IMR-90 (cell line): ENCODE measurements at regions not wholly inside any gene's neighbourhood (a gene's known extent, or its start where the extent isn't known, plus 50 kb on each side); places are given as distances from the start of the nearest gene placed in this dataset.

Source experiments
- ATAC-seq: fragments of 200-7000 bp; cut with Tn5 transposase; 2 replicates; pipeline ENCODE4 v1.9.1; 2020; ENCODE audit warnings: low read depth, mild to moderate bottlenecking, moderate library complexity
- BruUV-seq: library from RNA; stranded (reverse); fragments of 400-500 nt; replicated peaks from 2 replicates; lab custom pipeline; 2021; lab: Mats Ljungman, UMichigan
- CTCF ChIA-PET: fragments of 300-600 bp; formaldehyde crosslinking; extraction: SDS; loops from one replicate; lab custom pipeline; 2021; ENCODE audit warnings: antibody characterized with exemption; lab: Yijun Ruan, JAX
- POLR2A ChIA-PET: fragments of 300-600 bp; sonication (Branson Sonifier 250); formaldehyde crosslinking; loops from one replicate; lab custom pipeline; 2022; ENCODE audit warnings: antibody characterized with exemption; ENCODE audit not compliant: unreplicated experiment; lab: Charles Lee
- DNase-seq: peaks from one replicate; pipeline ENCODE4 v3.0.0; 2013
- H2AFZ ChIP-seq: replicated peaks from 2 replicates; pipeline ENCODE3; 2013; ENCODE audit warnings: low read length, mild to moderate bottlenecking; ENCODE audit not compliant: poor library complexity
- H2AK5ac ChIP-seq: 2 replicates; pipeline ENCODE4 v1.6.1; 2013; ENCODE audit warnings: low read depth, low read length, inconsistent platforms
- H2AK9ac ChIP-seq: replicated peaks from 2 replicates; pipeline ENCODE3; 2013; ENCODE audit warnings: mild to moderate bottlenecking, low read depth, low read length, moderate library complexity; ENCODE audit not compliant: poor library complexity
- H2BK120ac ChIP-seq: 2 replicates; pipeline ENCODE4 v1.6.1; 2013; ENCODE audit warnings: low read depth, low read length, inconsistent platforms
- H2BK15ac ChIP-seq: 3 replicates; pipeline ENCODE4 v1.6.1; 2013; ENCODE audit warnings: low read depth, low read length, inconsistent platforms
- H2BK20ac ChIP-seq: 2 replicates; pipeline ENCODE4 v1.6.1; 2013; ENCODE audit warnings: low read depth, mild to moderate bottlenecking, inconsistent platforms, low read length, moderate library complexity
- H2BK5ac ChIP-seq: 2 replicates; pipeline ENCODE4 v1.6.1; 2013; ENCODE audit warnings: mild to moderate bottlenecking, low read depth, low read length, inconsistent platforms; ENCODE audit not compliant: poor library complexity, severe bottlenecking
- H3K14ac ChIP-seq: replicated peaks from 2 replicates; pipeline ENCODE4 v1.6.1; 2013; ENCODE audit warnings: low read depth, low read length, inconsistent platforms
- H3K18ac ChIP-seq: 2 replicates; pipeline ENCODE4 v1.6.1; 2013; ENCODE audit warnings: low read depth, low read length, control low read depth
- H3K23ac ChIP-seq: 2 replicates; pipeline ENCODE4 v1.6.1; 2013; ENCODE audit warnings: low read depth, low read length, inconsistent platforms
- H3K27ac ChIP-seq: 2 replicates; pipeline ENCODE4 v1.5.1; 2013; ENCODE audit warnings: mild to moderate bottlenecking, control low read depth, low read length; ENCODE audit not compliant: insufficient read depth
- H3K27me3 ChIP-seq: 2 replicates; pipeline ENCODE4 v1.6.1; 2013; ENCODE audit warnings: low read length; ENCODE audit not compliant: control insufficient read depth, insufficient read depth
- H3K36me3 ChIP-seq: 2 replicates; pipeline ENCODE4 v1.6.1; 2013; ENCODE audit warnings: low read length, mixed read lengths; ENCODE audit not compliant: control insufficient read depth, insufficient read depth
- H3K4ac ChIP-seq: 2 replicates; pipeline ENCODE4 v1.6.1; 2013; ENCODE audit warnings: low read depth, low read length, inconsistent platforms
- H3K4me1 ChIP-seq: 2 replicates; pipeline ENCODE4 v1.6.1; 2013; ENCODE audit warnings: low read length, mixed read lengths; ENCODE audit not compliant: control insufficient read depth, insufficient read depth
- H3K4me2 ChIP-seq: 2 replicates; pipeline ENCODE4 v1.6.1; 2013; ENCODE audit warnings: low read depth, mild to moderate bottlenecking, control low read depth, low read length, moderate library complexity
- H3K4me3 ChIP-seq: 2 replicates; pipeline ENCODE4 v1.5.1; 2013; ENCODE audit warnings: low read depth, mild to moderate bottlenecking, control low read depth, low read length, moderate library complexity; ENCODE audit not compliant: insufficient read depth
- H3K56ac ChIP-seq: 2 replicates; pipeline ENCODE4 v1.6.1; 2013; ENCODE audit warnings: low read length, inconsistent platforms; ENCODE audit not compliant: insufficient read depth; ENCODE audit errors: extremely low read depth
- H3K79me1 ChIP-seq, 2 experiments: 2 replicates each; pipeline ENCODE4 v1.6.1; 2013; ENCODE audit warnings: low read length in 2 of 2, inconsistent platforms in 1 of 2, low read depth in 1 of 2
- H3K9ac ChIP-seq: 2 replicates; pipeline ENCODE4 v1.6.1; 2013; ENCODE audit warnings: low read depth, low read length, control low read depth
- H3K9me1 ChIP-seq: 2 replicates; pipeline ENCODE4 v1.6.1; 2013; ENCODE audit warnings: low read length, inconsistent platforms; ENCODE audit not compliant: insufficient read depth
- H3K9me3 ChIP-seq: 2 replicates; pipeline ENCODE4 v1.6.1; 2013; ENCODE audit warnings: low read length; ENCODE audit not compliant: control insufficient read depth, insufficient read depth
- H4K20me1 ChIP-seq: 2 replicates; pipeline ENCODE4 v1.6.1; 2013; ENCODE audit warnings: low read length, inconsistent platforms; ENCODE audit not compliant: insufficient read depth
- H4K5ac ChIP-seq: 2 replicates; pipeline ENCODE4 v1.6.1; 2013; ENCODE audit warnings: mild to moderate bottlenecking, low read depth, low read length, control low read depth
- H4K8ac ChIP-seq, 2 experiments: 2 replicates each; pipeline ENCODE4 v1.6.1; 2013; ENCODE audit warnings: low read depth in 2 of 2, low read length in 2 of 2, control low read depth in 1 of 2, inconsistent platforms in 1 of 2
- H4K91ac ChIP-seq: 2 replicates; pipeline ENCODE4 v1.6.1; 2013; ENCODE audit warnings: low read depth, low read length, inconsistent platforms; ENCODE audit not compliant: insufficient read depth
- BHLHE40 ChIP-seq: fragments of 150-350 bp; IDR thresholded peaks from 2 replicates; pipeline ENCODE4 v1.6.1; 2016; ENCODE audit warnings: mild to moderate bottlenecking, low read depth, low read length
- CEBPB ChIP-seq: IDR thresholded peaks from 2 replicates; pipeline ENCODE4 v1.6.1; 2012; ENCODE audit warnings: low read depth, low read length, improper control_type of control experiment
- CHD1 ChIP-seq: IDR thresholded peaks from 2 replicates; pipeline ENCODE4 v1.6.1; 2012; ENCODE audit warnings: low read depth, low read length, improper control_type of control experiment
- FOS ChIP-seq: fragments of 150-350 bp; IDR thresholded peaks from 2 replicates; pipeline ENCODE4 v1.6.1; 2016; ENCODE audit warnings: low read depth, low read length
- MAFK ChIP-seq: IDR thresholded peaks from 2 replicates; pipeline ENCODE4 v1.6.1; 2012; ENCODE audit warnings: low read depth, low read length, improper control_type of control experiment
- MAZ ChIP-seq: IDR thresholded peaks from 2 replicates; pipeline ENCODE4 v1.6.1; 2012; ENCODE audit warnings: low read depth, mild to moderate bottlenecking, low read length, improper control_type of control experiment, moderate library complexity, borderline replicate concordance
- MXI1 ChIP-seq: IDR thresholded peaks from 2 replicates; pipeline ENCODE4 v1.6.1; 2012; ENCODE audit warnings: low read depth, mild to moderate bottlenecking, low read length, moderate library complexity, borderline replicate concordance
- NFE2L2 ChIP-seq: fragments of 150-350 bp; IDR thresholded peaks from 2 replicates; pipeline ENCODE4 v1.6.1; 2016; ENCODE audit warnings: low read depth, mild to moderate bottlenecking, low read length
- RAD21 ChIP-seq: IDR thresholded peaks from 2 replicates; pipeline ENCODE4 v1.6.1; 2012; ENCODE audit warnings: low read length, improper control_type of control experiment
- RCOR1 ChIP-seq: IDR thresholded peaks from 2 replicates; pipeline ENCODE4 v1.6.1; 2012; ENCODE audit warnings: mild to moderate bottlenecking, low read length, improper control_type of control experiment; ENCODE audit not compliant: insufficient replicate concordance
- RFX5 ChIP-seq: IDR thresholded peaks from 2 replicates; pipeline ENCODE4 v1.8.0; 2012; ENCODE audit warnings: low read depth, mild to moderate bottlenecking, low read length, moderate library complexity
- SMC3 ChIP-seq: fragments of 150-350 bp; IDR thresholded peaks from 2 replicates; pipeline ENCODE4 v1.6.1; 2016; ENCODE audit warnings: low read depth, mild to moderate bottlenecking, antibody characterized with exemption, low read length, moderate library complexity
- WGBS, 2 experiments: methylation state at CpG; one replicate each; pipeline versions ENCODE4 v1.1.5 to v1.1.7; 2013; ENCODE audit warnings: missing lambda C conversion rate in 2 of 2; ENCODE audit not compliant: insufficient read length in 1 of 2; ENCODE audit errors: extremely low coverage in 2 of 2; 5-methylcytosine and 5-hydroxymethylcytosine counted together
- dilution Hi-C: fragments of 300-500 bp; cut with HindIII; formaldehyde crosslinking; loops from one replicate; pipeline ENCODE4 v1.14.3; 2018; ENCODE audit warnings: low sequenced_read_pairs; ENCODE audit not compliant: unreplicated experiment
- in situ Hi-C: fragments of 300-500 bp; cut with MboI; formaldehyde crosslinking; loops from 3 replicates; pipeline ENCODE4 v1.14.3; 2019; ENCODE audit warnings: low sequenced_read_pairs, inconsistent platforms, mixed read lengths
- intact Hi-C: fragments of 100-400 bp; cut with micrococcal nuclease; formaldehyde crosslinking; loops from 2 replicates; pipeline ENCODE4 v1.10.0; 2022
- TF ChIP-seq, protein P1 (sequence below): fragments of 150-350 bp; IDR thresholded peaks from 2 replicates; pipeline ENCODE4 v1.6.1; 2017; ENCODE audit warnings: mild to moderate bottlenecking, antibody characterized with exemption, low read length, low read depth

DNA sequence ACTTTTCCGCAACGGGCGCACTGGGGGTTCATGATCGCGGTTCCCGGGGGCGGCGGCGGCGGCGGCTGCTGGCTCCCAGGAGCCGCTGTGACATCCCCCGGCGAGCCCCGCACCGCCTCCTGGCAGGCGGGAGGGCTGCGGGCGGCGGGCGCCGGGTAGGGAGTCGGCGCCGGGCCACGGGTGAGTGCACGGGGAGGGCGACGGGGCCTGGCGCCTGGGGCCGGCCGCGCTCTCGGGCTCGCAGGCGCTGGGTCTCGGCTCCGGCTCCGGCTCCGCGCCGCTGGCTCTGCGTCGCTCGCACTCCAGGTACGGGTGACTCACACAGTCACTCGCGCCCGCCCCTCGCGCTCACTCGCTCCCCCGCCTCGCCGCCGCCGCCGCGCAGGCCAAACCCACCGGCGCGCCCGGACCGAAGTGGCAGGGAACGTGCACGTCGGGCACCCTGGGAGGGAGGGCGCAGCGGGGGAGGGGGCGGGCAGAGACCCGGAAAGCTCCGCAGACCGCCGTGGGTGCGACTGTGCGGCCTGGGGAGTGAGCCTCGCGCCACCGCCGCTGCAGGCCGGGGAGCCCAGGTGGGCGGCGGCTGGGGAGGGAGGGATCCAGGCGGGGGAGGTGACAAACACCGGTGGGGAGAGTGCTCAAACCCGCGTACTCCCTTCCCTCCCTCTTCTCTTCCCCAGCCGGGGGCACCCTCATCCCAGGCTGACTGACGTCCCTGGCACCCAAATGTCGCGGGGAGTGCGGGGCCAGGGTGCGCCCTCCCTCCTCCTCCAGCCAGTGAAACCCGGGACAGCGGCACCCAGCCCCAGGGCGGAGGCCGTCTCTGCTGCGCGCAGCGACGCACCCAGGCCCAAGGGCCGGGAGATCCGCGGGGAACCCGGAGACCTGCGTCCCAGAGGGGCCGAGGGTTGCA, 276.9 kb upstream of the NEBL start:
- intact Hi-C loops (no loop called here), dilution Hi-C loops (no loop called here), in situ Hi-C loops (no loop called here)
- no peak overlapping the region for H3K9ac ChIP-seq
- H3K9me1 ChIP-seq: no peaks in the 10 kb centered on the region
- CTCF ChIA-PET: no interaction called here
- H2AFZ ChIP-seq: peak overlapping the region; percentile 68
- DNase-seq: no peak
- H2AK9ac ChIP-seq: peak overlapping the region; percentile 44
- H3K4me2 ChIP-seq: peak overlapping the region; percentile 85; the same call in 1 of the 2 replicates
- no peak overlapping the region for H3K23ac ChIP-seq
- no peaks in the 10 kb centered on the region for H3K4me1 ChIP-seq
- H2AK5ac ChIP-seq: no peak overlapping the region
- H4K20me1 ChIP-seq: no peaks in the 10 kb centered on the region
- ATAC-seq: peak; percentile 63
- no peaks in the 10 kb centered on the region for H3K79me1 ChIP-seq
- H2BK120ac ChIP-seq: no peak overlapping the region
- no peak overlapping the region for H3K18ac ChIP-seq
- no peaks in the 10 kb centered on the region for H3K36me3 ChIP-seq
- H2BK5ac ChIP-seq: no peak overlapping the region
- no peak overlapping the region for H3K4ac ChIP-seq
- no peak for TF ChIP-seq MXI1
- no peak for TF ChIP-seq FOS
- TF ChIP-seq BHLHE40: no peak
- TF ChIP-seq CEBPB: no peak
- TF ChIP-seq MAFK: no peak
- no peak for TF ChIP-seq SMC3
- TF ChIP-seq MAZ: no peak
- no peak for TF ChIP-seq RCOR1
- TF ChIP-seq, protein P1, sequence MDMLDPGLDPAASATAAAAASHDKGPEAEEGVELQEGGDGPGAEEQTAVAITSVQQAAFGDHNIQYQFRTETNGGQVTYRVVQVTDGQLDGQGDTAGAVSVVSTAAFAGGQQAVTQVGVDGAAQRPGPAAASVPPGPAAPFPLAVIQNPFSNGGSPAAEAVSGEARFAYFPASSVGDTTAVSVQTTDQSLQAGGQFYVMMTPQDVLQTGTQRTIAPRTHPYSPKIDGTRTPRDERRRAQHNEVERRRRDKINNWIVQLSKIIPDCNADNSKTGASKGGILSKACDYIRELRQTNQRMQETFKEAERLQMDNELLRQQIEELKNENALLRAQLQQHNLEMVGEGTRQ: no peak
- TF ChIP-seq NFE2L2: no peak
- TF ChIP-seq CHD1: no peak
- TF ChIP-seq RFX5: no peak
- no peak for TF ChIP-seq RAD21
- H2BK20ac ChIP-seq: no peak overlapping the region
- no peak overlapping the region for H4K5ac ChIP-seq
- peaks cover 27% of the 10 kb centered on the region for H3K27me3 ChIP-seq
- BruUV-seq: no TSS peak
- no peak overlapping the region for H3K14ac ChIP-seq
- H3K9me3 ChIP-seq: no peaks in the 10 kb centered on the region
- no peak overlapping the region for H4K8ac ChIP-seq
- H3K56ac ChIP-seq: no peak overlapping the region
- peak overlapping the region; percentile 28; the same call in 1 of the 2 replicates for H3K4me3 ChIP-seq
- 2% methylated on average over 37 of the region's 107 CpGs; no CpG with 5 or more reads in 1 of the 2 experiments for WGBS, 2 experiments
- POLR2A ChIA-PET: no interaction called here
- H2BK15ac ChIP-seq: no peak overlapping the region
- no peak overlapping the region for H3K27ac ChIP-seq
- H4K91ac ChIP-seq: no peak overlapping the region
